ENCODE measurements at regions not wholly inside any gene's neighbourhood (a gene's known extent, or its start where the extent isn't known, plus 50 kb on each side); places are given as distances from the start of the nearest gene placed in this dataset.

- TF ChIP-seq TAF1 (IDR thresholded peaks at IDR 0.05; ENCODE audit: borderline replicate concordance, insufficient read depth, low read length): no peak
- no peak for TF ChIP-seq POLR2AphosphoS5 (IDR thresholded peaks at IDR 0.05; ENCODE audit: low read depth, low read length)
- TF ChIP-seq REST (IDR thresholded peaks at IDR 0.05; ENCODE audit: insufficient read depth in 1 of 2, low read depth in 2 of 2, low read length in 2 of 2): peak; percentile 99 to 100
Measured at GRCh38 chr3:67113802-67114407, 115.8 kb downstream of the KBTBD8 start.
